IMR-90 (cell line): ENCODE measurements at regions not wholly inside any gene's neighbourhood (a gene's known extent, or its start where the extent isn't known, plus 50 kb on each side); places are given as distances from the start of the nearest gene placed in this dataset.

ENCODE experiments used
- BHLHE40 ChIP-seq: fragments of 150-350 bp; IDR thresholded peaks from 2 replicates; pipeline ENCODE4 v1.6.1; 2016; ENCODE audit warnings: mild to moderate bottlenecking, low read depth, low read length
- CEBPB ChIP-seq: IDR thresholded peaks from 2 replicates; pipeline ENCODE4 v1.6.1; 2012; ENCODE audit warnings: low read depth, low read length, improper control_type of control experiment
- CHD1 ChIP-seq: IDR thresholded peaks from 2 replicates; pipeline ENCODE4 v1.6.1; 2012; ENCODE audit warnings: low read depth, low read length, improper control_type of control experiment
- FOS ChIP-seq: fragments of 150-350 bp; IDR thresholded peaks from 2 replicates; pipeline ENCODE4 v1.6.1; 2016; ENCODE audit warnings: low read depth, low read length
- POLR2A ChIP-seq: IDR thresholded peaks from 2 replicates; pipeline ENCODE4 v1.6.1; 2012; ENCODE audit warnings: mild to moderate bottlenecking, low read depth, low read length
- RAD21 ChIP-seq: IDR thresholded peaks from 2 replicates; pipeline ENCODE4 v1.6.1; 2012; ENCODE audit warnings: low read length, improper control_type of control experiment
- RFX5 ChIP-seq: IDR thresholded peaks from 2 replicates; pipeline ENCODE4 v1.8.0; 2012; ENCODE audit warnings: low read depth, mild to moderate bottlenecking, low read length, moderate library complexity
- TF ChIP-seq, protein P1 (sequence below): conservative IDR thresholded peaks from 2 replicates; pipeline ENCODE4 v1.5.1; 2012; ENCODE audit warnings: mild to moderate bottlenecking, low read depth, low read length, improper control_type of control experiment
- TF ChIP-seq, protein P2 (sequence below): fragments of 150-350 bp; IDR thresholded peaks from 2 replicates; pipeline ENCODE4 v1.6.1; 2017; ENCODE audit warnings: mild to moderate bottlenecking, antibody characterized with exemption, low read length, low read depth

GRCh38 chr11:23010790-23011335, 150.6 kb upstream of the CCDC179 start:
- no peak for TF ChIP-seq RFX5
- TF ChIP-seq, protein P1, sequence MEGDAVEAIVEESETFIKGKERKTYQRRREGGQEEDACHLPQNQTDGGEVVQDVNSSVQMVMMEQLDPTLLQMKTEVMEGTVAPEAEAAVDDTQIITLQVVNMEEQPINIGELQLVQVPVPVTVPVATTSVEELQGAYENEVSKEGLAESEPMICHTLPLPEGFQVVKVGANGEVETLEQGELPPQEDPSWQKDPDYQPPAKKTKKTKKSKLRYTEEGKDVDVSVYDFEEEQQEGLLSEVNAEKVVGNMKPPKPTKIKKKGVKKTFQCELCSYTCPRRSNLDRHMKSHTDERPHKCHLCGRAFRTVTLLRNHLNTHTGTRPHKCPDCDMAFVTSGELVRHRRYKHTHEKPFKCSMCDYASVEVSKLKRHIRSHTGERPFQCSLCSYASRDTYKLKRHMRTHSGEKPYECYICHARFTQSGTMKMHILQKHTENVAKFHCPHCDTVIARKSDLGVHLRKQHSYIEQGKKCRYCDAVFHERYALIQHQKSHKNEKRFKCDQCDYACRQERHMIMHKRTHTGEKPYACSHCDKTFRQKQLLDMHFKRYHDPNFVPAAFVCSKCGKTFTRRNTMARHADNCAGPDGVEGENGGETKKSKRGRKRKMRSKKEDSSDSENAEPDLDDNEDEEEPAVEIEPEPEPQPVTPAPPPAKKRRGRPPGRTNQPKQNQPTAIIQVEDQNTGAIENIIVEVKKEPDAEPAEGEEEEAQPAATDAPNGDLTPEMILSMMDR: no peak
- TF ChIP-seq, protein P2, sequence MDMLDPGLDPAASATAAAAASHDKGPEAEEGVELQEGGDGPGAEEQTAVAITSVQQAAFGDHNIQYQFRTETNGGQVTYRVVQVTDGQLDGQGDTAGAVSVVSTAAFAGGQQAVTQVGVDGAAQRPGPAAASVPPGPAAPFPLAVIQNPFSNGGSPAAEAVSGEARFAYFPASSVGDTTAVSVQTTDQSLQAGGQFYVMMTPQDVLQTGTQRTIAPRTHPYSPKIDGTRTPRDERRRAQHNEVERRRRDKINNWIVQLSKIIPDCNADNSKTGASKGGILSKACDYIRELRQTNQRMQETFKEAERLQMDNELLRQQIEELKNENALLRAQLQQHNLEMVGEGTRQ: no peak
- no peak for TF ChIP-seq POLR2A
- TF ChIP-seq CEBPB: no peak
- no peak for TF ChIP-seq FOS
- no peak for TF ChIP-seq CHD1
- no peak for TF ChIP-seq RAD21
- no peak for TF ChIP-seq BHLHE40
